CD14-positive monocyte (primary cell): ENCODE measurements at regions not wholly inside any gene's neighbourhood (a gene's known extent, or its start where the extent isn't known, plus 50 kb on each side); places are given as distances from the start of the nearest gene placed in this dataset.
A peak's percentile ranks its signal among the peaks of the same experiment; 100 is the strongest.

Experiments
- DNase-seq, 3 donors: peaks; one replicate each; pipeline ENCODE4 v3.0.0-alpha.2; 2011 to 2022
- H2AFZ ChIP-seq: 2 replicates; pipeline ENCODE4 v1.6.0; 2012; ENCODE audit warnings: mild to moderate bottlenecking, low read depth, low read length, inconsistent platforms; ENCODE audit not compliant: insufficient read depth, poor library complexity, severe bottlenecking
- H3K27ac ChIP-seq, 2 donors: 1 replicate in 1 of 2; 2 replicates in 1 of 2; pipeline ENCODE4 v1.5.1; 2012 to 2013; ENCODE audit warnings: low read length in 2 of 2, control low read depth in 1 of 2, inconsistent platforms in 1 of 2, low read depth in 1 of 2, mild to moderate bottlenecking in 1 of 2
- H3K27me3 ChIP-seq, 2 donors: one replicate each; pipeline versions ENCODE4 v1.6.0 to v1.6.1; 2011 to 2013; ENCODE audit warnings: low read length in 2 of 2; ENCODE audit not compliant: control insufficient read depth in 2 of 2, insufficient read depth in 2 of 2
- H3K36me3 ChIP-seq, 2 donors: replicated peaks in 1 of 2; 1 replicate in 1 of 2; 2 replicates in 1 of 2; pipeline versions ENCODE4 v1.5.1 to v1.6.1; 2012 to 2013; ENCODE audit warnings: low read length in 2 of 2, control low read depth in 1 of 2, inconsistent platforms in 1 of 2, mild to moderate bottlenecking in 1 of 2; ENCODE audit not compliant: insufficient read depth in 2 of 2, control insufficient read depth in 1 of 2
- H3K4me1 ChIP-seq, 2 donors: 1 replicate in 1 of 2; 2 replicates in 1 of 2; pipeline versions ENCODE4 v1.5.1 to v1.6.1; 2012 to 2013; ENCODE audit warnings: low read length in 2 of 2, control low read depth in 1 of 2, inconsistent platforms in 1 of 2, mild to moderate bottlenecking in 1 of 2, moderate library complexity in 1 of 2; ENCODE audit not compliant: insufficient read depth in 2 of 2, control insufficient read depth in 1 of 2
- H3K4me2 ChIP-seq: replicated peaks from 2 replicates; pipeline ENCODE3; 2012; ENCODE audit warnings: low read length, moderate library complexity, mild to moderate bottlenecking; ENCODE audit not compliant: poor library complexity, severe bottlenecking; ENCODE audit errors: extremely low read depth
- H3K4me3 ChIP-seq, 3 experiments: fragments of 200-600 bp in 1 of 3; sonication (generic) in 1 of 3; replicated peaks in 1 of 3; 1 replicate in 2 of 3; 2 replicates in 1 of 3; pipeline ENCODE4 v1.5.1; 2011 to 2013; ENCODE audit warnings: low read length in 3 of 3, mild to moderate bottlenecking in 3 of 3, control low read depth in 2 of 3, low read depth in 2 of 3, inconsistent platforms in 1 of 3, moderate library complexity in 1 of 3
- H3K79me2 ChIP-seq: 2 replicates; pipeline ENCODE4 v1.6.0; 2012; ENCODE audit warnings: mild to moderate bottlenecking, control low read depth, inconsistent platforms, low read length, moderate library complexity; ENCODE audit not compliant: insufficient read depth
- H3K9ac ChIP-seq: 2 replicates; pipeline ENCODE4 v1.6.0; 2017; ENCODE audit warnings: low read length, mild to moderate bottlenecking; ENCODE audit not compliant: insufficient read depth, poor library complexity, severe bottlenecking
- H3K9me3 ChIP-seq, 2 donors: replicated peaks in 1 of 2; 1 replicate in 1 of 2; 2 replicates in 1 of 2; pipeline versions ENCODE4 v1.5.1 to v1.6.1; 2012 to 2013; ENCODE audit warnings: low read length in 2 of 2, control low read depth in 1 of 2; ENCODE audit not compliant: control insufficient read depth in 1 of 2, insufficient read depth in 1 of 2
- H4K20me1 ChIP-seq: 2 replicates; pipeline ENCODE4 v1.6.0; 2012; ENCODE audit warnings: mild to moderate bottlenecking, low read length, control low read depth, moderate library complexity; ENCODE audit not compliant: insufficient read depth
- H3K27ac Mint-ChIP-seq, 7 donors: one replicate each; pipeline ENCODE4 v1.8.0; 2020; ENCODE audit warnings: mild to moderate bottlenecking in 7 of 7, mixed read lengths in 7 of 7, moderate library complexity in 6 of 7, inconsistent platforms in 2 of 7
- H3K27me3 Mint-ChIP-seq, 3 donors: one replicate each; pipeline ENCODE4 v1.8.0; 2021 to 2022; ENCODE audit warnings: low read depth in 3 of 3, mild to moderate bottlenecking in 3 of 3, mixed read lengths in 3 of 3, moderate library complexity in 3 of 3, inconsistent platforms in 1 of 3
- H3K36me3 Mint-ChIP-seq, 2 donors: one replicate each; pipeline ENCODE4 v1.8.0; 2020; ENCODE audit warnings: mixed read lengths in 2 of 2, inconsistent platforms in 1 of 2, mild to moderate bottlenecking in 1 of 2
- H3K4me1 Mint-ChIP-seq: one replicate; pipeline ENCODE4 v1.8.0; 2020; ENCODE audit warnings: mild to moderate bottlenecking, mixed read lengths
- H3K4me3 Mint-ChIP-seq, 2 donors: one replicate each; pipeline ENCODE4 v1.8.0; 2020; ENCODE audit warnings: mild to moderate bottlenecking in 2 of 2, mixed read lengths in 2 of 2, moderate library complexity in 1 of 2
- H3K9me3 Mint-ChIP-seq, 7 donors: one replicate each; pipeline ENCODE4 v1.8.0; 2020 to 2022; ENCODE audit warnings: mixed read lengths in 7 of 7, mild to moderate bottlenecking in 6 of 7, moderate library complexity in 6 of 7, inconsistent platforms in 2 of 7
- WGBS: methylation state at CpG from one replicate; pipeline ENCODE4 v1.1.5; 2013; ENCODE audit warnings: missing lambda C conversion rate; ENCODE audit not compliant: insufficient coverage; 5-methylcytosine and 5-hydroxymethylcytosine counted together
- intact Hi-C, 2 donors: fragments of 100-400 bp; cut with micrococcal nuclease; formaldehyde crosslinking; loops; one replicate each; pipeline versions ENCODE4 v1.15.0 to v1.15.1; 2023
- TF ChIP-seq, protein P1 (sequence below): fragments of 200-600 bp; IDR thresholded peaks from one replicate; pipeline ENCODE4 v1.8.0; 2022; ENCODE audit warnings: antibody characterized with exemption, mild to moderate bottlenecking

DNA sequence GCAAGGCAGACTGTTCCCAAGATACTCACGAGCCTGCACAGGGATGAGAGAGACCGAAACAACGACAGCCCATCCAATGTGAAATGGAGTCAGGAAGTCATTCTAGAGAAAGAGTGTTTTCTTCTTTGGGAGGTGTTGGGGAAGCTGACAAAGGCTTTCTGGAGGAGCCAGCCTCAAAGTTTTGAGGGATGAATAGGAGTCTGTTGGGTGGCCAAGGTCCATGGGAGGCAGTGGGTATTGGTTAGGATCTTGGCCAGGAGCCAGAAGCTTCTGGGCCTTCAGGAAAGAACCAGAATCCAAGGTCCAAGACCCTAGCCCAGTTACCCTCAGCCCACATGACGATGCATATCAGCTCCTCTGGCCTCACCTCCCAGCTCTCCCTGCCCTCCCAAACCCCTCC is 59.9 kb upstream of the SHISAL1 start:
- no peak for DNase-seq
- peaks cover 2 to 7% (median 6%) of the 10 kb centered on the region in 3 donors for H3K27me3 Mint-ChIP-seq
- intact Hi-C loops, result no loop called here

DNA sequence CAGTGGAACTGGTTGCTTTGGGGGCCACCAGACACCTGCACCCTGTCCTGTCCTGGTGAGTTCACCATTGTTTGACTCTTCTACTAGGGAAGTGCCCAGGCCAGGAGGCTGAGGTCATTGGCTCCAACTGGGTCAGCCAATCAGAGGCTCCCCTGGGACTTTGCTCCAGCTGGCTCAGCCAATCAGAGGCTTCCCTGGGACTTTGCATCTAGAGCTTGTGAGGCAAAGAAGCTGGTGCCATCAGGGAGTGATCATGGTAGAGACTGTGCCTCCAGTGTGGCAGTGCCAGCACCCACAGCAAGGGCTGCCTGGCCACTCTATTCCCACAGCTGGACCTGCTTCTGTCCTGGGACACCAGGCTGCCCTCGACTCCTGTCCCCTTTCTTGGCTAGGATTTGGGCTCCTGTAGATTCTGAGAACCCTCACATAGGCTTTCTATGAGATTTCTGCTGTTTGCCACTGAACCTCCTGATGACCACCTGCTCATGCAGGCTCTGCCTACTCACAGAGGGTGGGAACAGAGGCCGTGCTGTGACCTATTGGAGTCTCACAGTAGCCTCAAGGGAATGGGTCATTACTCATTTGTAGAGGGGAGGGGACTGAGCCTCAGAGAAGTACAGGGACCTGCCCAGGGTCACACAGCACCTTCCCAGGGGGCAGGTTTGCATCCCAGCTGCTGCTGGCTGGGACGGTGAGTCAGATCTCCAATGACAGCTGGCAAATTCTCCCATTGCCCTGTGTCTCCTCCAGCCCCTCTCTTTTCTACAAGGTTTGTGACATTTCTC is 59.2 kb upstream of the SHISAL1 start:
- peaks cover 12 to 37% (median 26%) of the 10 kb centered on the region in 7 donors for H3K9me3 Mint-ChIP-seq
- Histone ChIP-seq H3K27me3 (peaks cover 0 to 2% of the 10 kb centered on the region in 2 donors), H3K9me3 (peaks cover 21 to 26% of the 10 kb centered on the region in 2 donors), H3K4me2 (no peak overlapping the region), H3K79me2 (no peaks in the 10 kb centered on the region), H2AFZ (no peak overlapping the region), H3K4me3 (no peak overlapping the region), H3K36me3 (no peaks in the 10 kb centered on the region), H4K20me1 (no peaks in the 10 kb centered on the region), H3K27ac (no peak overlapping the region), H3K9ac (no peak overlapping the region), H3K4me1 (no peaks in the 10 kb centered on the region)
- H3K27me3 Mint-ChIP-seq, result peaks cover 2 to 6% (median 5%) of the 10 kb centered on the region in 3 donors
- TF ChIP-seq, protein P1, sequence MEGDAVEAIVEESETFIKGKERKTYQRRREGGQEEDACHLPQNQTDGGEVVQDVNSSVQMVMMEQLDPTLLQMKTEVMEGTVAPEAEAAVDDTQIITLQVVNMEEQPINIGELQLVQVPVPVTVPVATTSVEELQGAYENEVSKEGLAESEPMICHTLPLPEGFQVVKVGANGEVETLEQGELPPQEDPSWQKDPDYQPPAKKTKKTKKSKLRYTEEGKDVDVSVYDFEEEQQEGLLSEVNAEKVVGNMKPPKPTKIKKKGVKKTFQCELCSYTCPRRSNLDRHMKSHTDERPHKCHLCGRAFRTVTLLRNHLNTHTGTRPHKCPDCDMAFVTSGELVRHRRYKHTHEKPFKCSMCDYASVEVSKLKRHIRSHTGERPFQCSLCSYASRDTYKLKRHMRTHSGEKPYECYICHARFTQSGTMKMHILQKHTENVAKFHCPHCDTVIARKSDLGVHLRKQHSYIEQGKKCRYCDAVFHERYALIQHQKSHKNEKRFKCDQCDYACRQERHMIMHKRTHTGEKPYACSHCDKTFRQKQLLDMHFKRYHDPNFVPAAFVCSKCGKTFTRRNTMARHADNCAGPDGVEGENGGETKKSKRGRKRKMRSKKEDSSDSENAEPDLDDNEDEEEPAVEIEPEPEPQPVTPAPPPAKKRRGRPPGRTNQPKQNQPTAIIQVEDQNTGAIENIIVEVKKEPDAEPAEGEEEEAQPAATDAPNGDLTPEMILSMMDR, result no peak
- no peaks in the 10 kb centered on the region for H3K36me3 Mint-ChIP-seq
- H3K4me1 Mint-ChIP-seq, result no peaks in the 10 kb centered on the region
- DNase-seq, result no peak
- WGBS, result 82% methylated on average over 1 of the region's 3 CpGs
- intact Hi-C loops, result no loop called here
- H3K4me3 Mint-ChIP-seq, result no peak overlapping the region
- no peak overlapping the region for H3K27ac Mint-ChIP-seq

More for the DNA sequence above, 59.9 kb upstream of the SHISAL1 start:
- no peaks in the 10 kb centered on the region for H3K36me3 Mint-ChIP-seq
- no peak overlapping the region for H3K4me3 Mint-ChIP-seq
- Histone ChIP-seq H3K4me2 (no peak overlapping the region), H3K27me3 (peaks cover 0 to 2% of the 10 kb centered on the region in 2 donors), H3K36me3 (no peaks in the 10 kb centered on the region), H3K27ac (no peak overlapping the region), H4K20me1 (no peaks in the 10 kb centered on the region), H2AFZ (no peak overlapping the region), H3K4me1 (no peaks in the 10 kb centered on the region), H3K9ac (no peak overlapping the region), H3K4me3 (no peak overlapping the region), H3K79me2 (no peaks in the 10 kb centered on the region), H3K9me3 (peaks cover 21 to 26% of the 10 kb centered on the region in 2 donors)
- 87% methylated on average over 3 of the region's 4 CpGs for WGBS
- peaks cover 12 to 37% (median 26%) of the 10 kb centered on the region in 7 donors for H3K9me3 Mint-ChIP-seq
- peak overlapping the region in 1 of 7 donors; percentile 37 for H3K27ac Mint-ChIP-seq
- H3K4me1 Mint-ChIP-seq, result no peaks in the 10 kb centered on the region
- TF ChIP-seq, protein P1, result no peak
